Thyroid gland (tissue), 4 donors: ENCODE measurements at regions not wholly inside any gene's neighbourhood (a gene's known extent, or its start where the extent isn't known, plus 50 kb on each side); places are given as distances from the start of the nearest gene placed in this dataset.

Experiments used
- POLR2A ChIP-seq, 2 donors: fragments of 450-650 bp; IDR thresholded peaks; one replicate each; pipeline ENCODE4 v1.6.1; 2017; ENCODE audit warnings: antibody characterized with exemption in 2 of 2, mild to moderate bottlenecking in 2 of 2, moderate library complexity in 1 of 2
- TF ChIP-seq, protein P1 (sequence below), 6 experiments: fragments of 200-600 bp in 3 of 6; fragments of 450-650 bp in 3 of 6; sonication (generic) in 3 of 6; IDR thresholded peaks; one replicate each; pipeline ENCODE4 v1.5.1; 2016 to 2019; ENCODE audit warnings: antibody characterized with exemption in 6 of 6, mild to moderate bottlenecking in 2 of 6, inconsistent platforms in 1 of 6, moderate library complexity in 1 of 6

DNA sequence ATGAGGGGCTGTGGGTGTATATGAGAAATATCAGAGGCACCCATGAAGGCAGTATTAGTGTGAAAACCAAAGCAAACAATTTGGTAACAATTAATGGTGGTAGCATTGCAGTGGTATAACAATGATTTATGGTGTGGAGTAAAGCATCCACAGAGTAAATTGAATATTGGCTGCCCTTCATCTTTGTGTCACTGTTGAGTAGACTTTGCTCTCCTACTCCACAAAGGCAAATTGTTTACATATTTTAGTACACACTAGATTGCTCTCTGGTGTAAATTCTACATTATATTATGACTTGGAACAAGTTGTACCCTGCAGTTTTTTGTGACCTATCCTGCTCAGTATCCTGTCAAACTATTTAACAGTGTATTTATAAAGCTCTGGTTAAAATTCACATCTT is 455.5 kb upstream of the RORB start:
- TF ChIP-seq, protein P1, sequence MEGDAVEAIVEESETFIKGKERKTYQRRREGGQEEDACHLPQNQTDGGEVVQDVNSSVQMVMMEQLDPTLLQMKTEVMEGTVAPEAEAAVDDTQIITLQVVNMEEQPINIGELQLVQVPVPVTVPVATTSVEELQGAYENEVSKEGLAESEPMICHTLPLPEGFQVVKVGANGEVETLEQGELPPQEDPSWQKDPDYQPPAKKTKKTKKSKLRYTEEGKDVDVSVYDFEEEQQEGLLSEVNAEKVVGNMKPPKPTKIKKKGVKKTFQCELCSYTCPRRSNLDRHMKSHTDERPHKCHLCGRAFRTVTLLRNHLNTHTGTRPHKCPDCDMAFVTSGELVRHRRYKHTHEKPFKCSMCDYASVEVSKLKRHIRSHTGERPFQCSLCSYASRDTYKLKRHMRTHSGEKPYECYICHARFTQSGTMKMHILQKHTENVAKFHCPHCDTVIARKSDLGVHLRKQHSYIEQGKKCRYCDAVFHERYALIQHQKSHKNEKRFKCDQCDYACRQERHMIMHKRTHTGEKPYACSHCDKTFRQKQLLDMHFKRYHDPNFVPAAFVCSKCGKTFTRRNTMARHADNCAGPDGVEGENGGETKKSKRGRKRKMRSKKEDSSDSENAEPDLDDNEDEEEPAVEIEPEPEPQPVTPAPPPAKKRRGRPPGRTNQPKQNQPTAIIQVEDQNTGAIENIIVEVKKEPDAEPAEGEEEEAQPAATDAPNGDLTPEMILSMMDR (IDR thresholded peaks at IDR 0.05) = no peak
- TF ChIP-seq POLR2A (IDR thresholded peaks at IDR 0.05) = no peak
